GM12872 (cell line): ENCODE measurements at regions not wholly inside any gene's neighbourhood (a gene's known extent, or its start where the extent isn't known, plus 50 kb on each side); places are given as distances from the start of the nearest gene placed in this dataset.

Source experiments
- TF ChIP-seq, protein P1 (sequence below): IDR thresholded peaks from 3 replicates; pipeline ENCODE4 v1.5.1; 2011; ENCODE audit warnings: low read depth, mild to moderate bottlenecking, low read length, moderate library complexity; ENCODE audit not compliant: insufficient read depth

DNA sequence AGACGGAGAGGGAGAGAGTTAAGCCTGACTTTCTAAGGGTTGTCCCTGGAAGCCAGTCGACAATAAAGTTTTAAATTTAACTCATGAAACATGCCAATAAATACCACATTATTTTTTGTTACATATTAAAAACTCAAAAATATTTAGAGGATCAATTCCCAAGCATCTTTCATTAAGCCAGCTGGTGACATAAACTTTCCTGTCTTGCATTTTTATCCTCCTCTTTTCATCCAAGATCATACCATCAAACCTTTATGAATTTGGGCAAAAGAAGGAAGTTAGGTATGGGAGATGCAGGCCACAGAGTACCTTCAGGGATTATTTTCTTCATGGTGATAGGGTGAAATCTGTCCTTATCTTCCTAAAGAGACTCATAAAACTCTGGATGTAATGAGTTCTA is 178.3 kb upstream of the FBXL17 start:
- TF ChIP-seq, protein P1, sequence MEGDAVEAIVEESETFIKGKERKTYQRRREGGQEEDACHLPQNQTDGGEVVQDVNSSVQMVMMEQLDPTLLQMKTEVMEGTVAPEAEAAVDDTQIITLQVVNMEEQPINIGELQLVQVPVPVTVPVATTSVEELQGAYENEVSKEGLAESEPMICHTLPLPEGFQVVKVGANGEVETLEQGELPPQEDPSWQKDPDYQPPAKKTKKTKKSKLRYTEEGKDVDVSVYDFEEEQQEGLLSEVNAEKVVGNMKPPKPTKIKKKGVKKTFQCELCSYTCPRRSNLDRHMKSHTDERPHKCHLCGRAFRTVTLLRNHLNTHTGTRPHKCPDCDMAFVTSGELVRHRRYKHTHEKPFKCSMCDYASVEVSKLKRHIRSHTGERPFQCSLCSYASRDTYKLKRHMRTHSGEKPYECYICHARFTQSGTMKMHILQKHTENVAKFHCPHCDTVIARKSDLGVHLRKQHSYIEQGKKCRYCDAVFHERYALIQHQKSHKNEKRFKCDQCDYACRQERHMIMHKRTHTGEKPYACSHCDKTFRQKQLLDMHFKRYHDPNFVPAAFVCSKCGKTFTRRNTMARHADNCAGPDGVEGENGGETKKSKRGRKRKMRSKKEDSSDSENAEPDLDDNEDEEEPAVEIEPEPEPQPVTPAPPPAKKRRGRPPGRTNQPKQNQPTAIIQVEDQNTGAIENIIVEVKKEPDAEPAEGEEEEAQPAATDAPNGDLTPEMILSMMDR = no peak

DNA sequence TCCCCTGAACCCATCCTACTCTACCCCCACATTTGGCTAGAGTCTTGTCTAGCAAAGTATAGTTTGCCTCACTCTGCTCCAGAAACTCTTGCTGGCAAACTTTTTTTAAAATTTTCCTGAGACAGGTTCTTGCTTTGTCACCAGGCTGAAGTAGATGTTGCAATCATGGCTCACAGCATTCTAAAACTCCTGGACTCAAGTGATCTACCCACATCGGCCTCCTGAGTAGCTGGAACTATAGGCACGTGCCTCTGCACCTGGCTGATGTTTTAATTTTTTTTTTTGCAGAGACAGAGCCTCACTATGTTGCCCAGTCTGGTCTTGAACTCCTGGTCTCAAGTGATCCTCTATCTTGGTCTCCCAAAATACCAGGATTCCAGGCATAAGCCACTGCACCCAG is 175.8 kb upstream of the FBXL17 start:
- TF ChIP-seq, protein P1 = no peak

DNA sequence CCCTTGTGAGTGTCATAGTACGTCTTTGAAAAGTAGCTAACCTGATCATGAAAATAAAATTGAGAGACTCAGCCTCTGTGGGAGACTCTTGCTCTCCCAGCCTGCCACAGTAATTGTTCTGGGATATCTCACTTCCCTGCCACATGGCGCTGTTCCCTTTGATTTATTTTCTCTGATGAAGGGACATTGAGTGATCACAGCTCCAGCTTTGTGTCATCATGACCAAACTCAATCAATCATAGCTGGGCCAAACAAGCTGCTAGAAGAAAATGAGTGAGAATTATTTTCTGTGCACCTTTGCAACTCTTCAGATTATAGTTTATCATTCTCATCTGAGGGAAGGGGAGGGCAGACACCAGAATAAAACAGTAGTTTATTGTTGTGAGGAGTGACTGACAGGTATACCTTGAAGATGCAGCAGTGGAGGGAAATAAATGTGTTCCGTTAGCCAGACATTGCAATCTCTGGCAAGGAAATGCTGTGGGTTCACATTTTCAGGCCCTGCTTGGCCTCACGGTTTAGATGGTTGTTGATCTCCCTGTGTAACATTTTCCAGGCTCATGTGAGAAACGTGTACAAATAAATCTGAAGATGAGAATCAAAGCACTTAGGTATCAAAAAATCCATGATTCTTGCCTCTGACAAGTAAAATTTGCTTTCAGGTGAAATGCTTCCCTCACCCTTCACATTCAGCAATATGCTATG is 174.7 kb upstream of the FBXL17 start:
- TF ChIP-seq, protein P1 = no peak

DNA sequence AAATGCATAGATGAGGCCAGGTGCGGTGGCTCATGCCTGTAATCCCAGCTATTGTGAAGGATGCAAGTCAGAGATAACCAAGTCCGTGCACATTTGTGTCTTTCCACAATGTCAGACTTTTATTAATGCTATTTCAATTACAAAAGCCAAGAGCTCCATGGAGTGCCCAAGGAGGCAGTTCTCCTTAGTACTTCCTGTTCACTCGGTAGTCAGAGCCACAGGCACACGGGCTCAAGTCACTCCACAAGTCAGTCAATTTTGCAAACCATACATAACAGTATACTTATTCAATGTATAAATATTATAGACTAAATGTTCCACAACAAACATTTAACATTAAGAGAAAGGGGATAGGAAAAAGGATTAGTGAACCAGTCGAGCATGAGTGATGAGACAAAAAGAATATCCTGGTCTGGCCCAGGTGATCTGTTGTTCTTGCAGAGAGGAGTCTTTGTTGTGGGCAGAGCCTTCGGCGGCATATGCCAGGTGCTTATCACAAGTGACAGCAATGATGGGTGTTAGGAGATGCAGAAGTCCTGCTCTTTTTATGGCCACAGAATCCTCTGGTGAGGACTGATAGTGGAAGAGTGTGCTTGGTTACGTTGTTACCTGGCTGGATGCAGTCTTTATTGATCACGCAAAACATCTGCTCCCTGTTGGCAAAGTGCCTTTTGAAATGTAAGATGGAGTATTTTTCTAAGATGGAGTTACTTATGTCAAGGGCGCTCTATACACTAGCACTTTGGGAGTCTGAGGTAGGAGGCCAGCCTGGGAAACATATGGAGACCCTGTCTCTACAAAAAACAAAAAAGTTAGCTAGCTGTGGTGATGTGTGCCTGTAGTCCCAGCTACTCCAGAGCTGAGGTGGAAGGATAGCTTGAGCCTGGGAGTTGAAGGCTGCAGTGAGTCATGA is 167.0 kb upstream of the FBXL17 start:
- TF ChIP-seq, protein P1 = no peak

DNA sequence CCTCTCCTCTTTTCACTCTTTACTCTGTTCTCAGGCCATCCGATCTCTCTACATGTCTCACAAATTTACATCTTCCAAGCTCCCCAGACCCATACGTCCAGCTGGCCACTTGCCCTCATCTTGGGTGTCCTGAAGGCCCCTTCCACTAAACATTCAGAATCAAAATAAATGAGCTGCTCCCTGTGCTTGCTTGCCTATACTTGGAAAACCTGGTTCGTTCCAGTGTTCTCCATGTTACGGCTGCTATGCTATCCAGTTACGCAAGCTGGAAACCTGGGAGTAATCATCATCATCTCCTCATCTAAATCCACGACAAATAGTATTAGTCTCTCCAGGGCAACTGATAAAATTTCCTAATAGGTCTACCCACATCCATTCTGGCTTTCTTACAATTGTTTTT is 165.0 kb upstream of the FBXL17 start:
- TF ChIP-seq, protein P1 = no peak

DNA sequence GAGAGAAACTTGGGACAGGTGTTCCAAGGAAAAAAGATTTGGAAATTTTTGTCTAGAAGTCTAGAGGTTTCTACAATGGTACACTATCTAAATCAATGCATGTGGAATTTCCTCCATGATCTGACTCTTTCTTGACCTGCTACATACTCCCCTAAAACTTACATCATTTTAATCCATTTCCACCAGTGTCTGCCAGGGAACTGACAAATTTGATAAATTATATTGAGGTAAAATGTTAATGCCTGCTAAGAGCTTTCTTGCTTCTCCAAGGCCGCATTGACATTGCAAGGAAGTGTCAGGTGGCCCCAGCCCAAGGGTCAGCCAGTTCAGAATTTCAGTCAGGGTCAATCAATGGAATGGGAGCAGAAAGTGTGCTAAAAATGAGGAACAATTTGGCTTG is 163.4 kb upstream of the FBXL17 start:
- TF ChIP-seq, protein P1 = no peak

DNA sequence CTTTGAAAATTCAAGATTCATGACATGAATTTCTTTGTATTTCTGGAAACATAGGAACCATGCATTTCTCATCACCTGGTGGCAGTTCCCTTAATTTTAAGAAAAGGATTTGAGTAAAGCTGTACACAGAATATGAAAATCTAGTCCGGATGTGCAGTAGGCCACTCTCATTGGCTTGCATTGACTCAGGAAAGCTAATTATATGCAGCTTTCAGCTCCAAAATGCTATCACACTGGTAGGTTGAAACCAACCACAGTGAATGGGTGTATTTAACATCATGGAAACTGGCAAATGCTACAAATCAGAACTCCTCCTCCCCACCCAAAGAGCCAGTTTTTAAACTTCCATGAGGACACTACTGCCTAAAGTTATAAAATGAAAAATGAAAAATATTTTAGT is 161.6 kb upstream of the FBXL17 start:
- TF ChIP-seq, protein P1 = no peak
